Gastroesophageal sphincter (tissue), 4 donors: ENCODE measurements at regions not wholly inside any gene's neighbourhood (a gene's known extent, or its start where the extent isn't known, plus 50 kb on each side); places are given as distances from the start of the nearest gene placed in this dataset.

Source experiments
- ATAC-seq: fragments of 150-250 bp; one replicate; pipeline ENCODE4 v1.9.1; 2016; ENCODE audit warnings: mild to moderate bottlenecking, moderate library complexity
- H3K27ac ChIP-seq, 4 donors: fragments of 200-600 bp; sonication (generic) in 3 of 4; 1 replicate in 3 of 4; 2 replicates in 1 of 4; pipeline ENCODE4 v1.5.1; 2016 to 2019
- H3K27me3 ChIP-seq: fragments of 200-600 bp; sonication (generic); one replicate; pipeline ENCODE4 v1.5.1; 2019
- H3K36me3 ChIP-seq, 2 donors: fragments of 200-600 bp; sonication (generic); one replicate each; pipeline ENCODE4 v1.5.1; 2019; ENCODE audit warnings: control low read depth in 1 of 2
- H3K4me1 ChIP-seq, 3 donors: fragments of 200-600 bp; sonication (generic); 1 replicate in 2 of 3; 2 replicates in 1 of 3; pipeline ENCODE4 v1.5.1; 2016 to 2019; ENCODE audit warnings: control low read depth in 2 of 3
- H3K4me3 ChIP-seq, 2 donors: fragments of 200-600 bp; sonication (generic); one replicate each; pipeline ENCODE4 v1.5.1; 2019; ENCODE audit warnings: mild to moderate bottlenecking in 1 of 2, moderate library complexity in 1 of 2
- H3K9me3 ChIP-seq, 3 donors: fragments of 200-600 bp; sonication (generic); one replicate each; pipeline ENCODE4 v1.5.1; 2017 to 2019; ENCODE audit warnings: control low read depth in 2 of 3
- CTCF ChIP-seq, 4 experiments: fragments of 200-600 bp in 2 of 4; fragments of 450-650 bp in 2 of 4; sonication (generic) in 1 of 4; IDR thresholded peaks; one replicate each; pipeline ENCODE4 v1.5.1; 2017 to 2019; ENCODE audit warnings: antibody characterized with exemption in 4 of 4, mild to moderate bottlenecking in 2 of 4, moderate library complexity in 2 of 4
- EP300 ChIP-seq: sonication (generic); formaldehyde crosslinking; IDR thresholded peaks from one replicate; pipeline ENCODE4 v1.6.1; 2017; ENCODE audit warnings: antibody characterized with exemption, mild to moderate bottlenecking
- POLR2A ChIP-seq, 2 donors: fragments of 450-650 bp; IDR thresholded peaks; one replicate each; pipeline ENCODE4 v1.6.1; 2017; ENCODE audit warnings: antibody characterized with exemption in 2 of 2, mild to moderate bottlenecking in 2 of 2, moderate library complexity in 1 of 2
- POLR2AphosphoS5 ChIP-seq: sonication (generic); formaldehyde crosslinking; IDR thresholded peaks from one replicate; pipeline ENCODE4 v1.6.1; 2017; ENCODE audit warnings: antibody characterized with exemption
- WGBS, 2 donors: methylation state at CpG; one replicate each; pipeline ENCODE4 v1.1.5; 2018; ENCODE audit warnings: low coverage in 1 of 2; 5-methylcytosine and 5-hydroxymethylcytosine counted together

DNA sequence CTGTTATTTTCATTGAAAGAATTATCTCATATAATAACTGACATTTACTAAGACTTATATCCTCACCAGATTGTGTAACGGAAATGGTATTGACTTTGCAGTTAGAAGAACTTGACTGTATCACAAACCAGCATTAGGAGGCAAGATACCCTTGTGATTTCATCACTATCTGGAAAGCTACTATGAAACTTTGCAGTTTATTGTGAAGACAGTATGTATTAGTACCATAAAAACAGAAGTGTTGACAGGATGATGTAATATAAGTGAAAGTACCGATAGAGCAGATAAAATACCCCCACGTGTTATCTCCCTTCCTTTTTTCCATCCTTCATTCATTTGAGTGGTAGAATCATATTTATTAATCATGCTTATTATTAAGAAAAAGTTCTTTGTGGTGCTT lies 365.7 kb upstream of the KLHL1 start:
- WGBS, 2 donors, result 53 to 54% methylated on average over 3 of the region's 3 CpGs
- ATAC-seq, result no peak
- H3K27ac ChIP-seq, result no peak overlapping the region
- H3K9me3 ChIP-seq, result no peaks in the 10 kb centered on the region
- H3K4me1 ChIP-seq, result no peaks in the 10 kb centered on the region
- no peak for TF ChIP-seq POLR2A (IDR thresholded peaks at IDR 0.05)
- no peak for TF ChIP-seq CTCF (IDR thresholded peaks at IDR 0.05)
- TF ChIP-seq POLR2AphosphoS5, result no peak
- no peak for TF ChIP-seq EP300
- H3K27me3 ChIP-seq, result no peaks in the 10 kb centered on the region
- H3K4me3 ChIP-seq, result no peak overlapping the region
- H3K36me3 ChIP-seq, result no peaks in the 10 kb centered on the region

DNA sequence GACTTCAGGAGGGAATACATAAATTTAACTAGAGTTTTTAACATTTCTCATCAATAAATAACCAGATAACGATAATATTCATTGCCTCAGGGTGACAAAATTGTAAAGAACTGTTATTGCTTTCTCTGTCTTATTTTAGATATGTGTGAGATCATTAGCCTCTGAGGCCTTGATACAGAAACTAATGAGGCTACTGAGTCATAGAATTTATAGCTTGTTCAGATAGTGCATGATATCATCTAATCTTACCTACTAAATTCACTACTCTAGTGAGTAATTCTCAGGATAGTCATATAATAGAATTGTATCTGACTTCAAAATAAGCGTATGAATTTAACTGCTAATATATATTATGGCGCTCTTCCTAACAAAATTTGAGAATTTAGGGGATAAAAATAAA lies 360.8 kb upstream of the KLHL1 start:
- Histone ChIP-seq H3K4me3 (no peak overlapping the region), H3K9me3 (no peaks in the 10 kb centered on the region), H3K27ac (no peak overlapping the region), H3K36me3 (no peaks in the 10 kb centered on the region), H3K4me1 (no peaks in the 10 kb centered on the region), H3K27me3 (no peaks in the 10 kb centered on the region)
- TF ChIP-seq POLR2A (IDR thresholded peaks at IDR 0.05), result no peak
- TF ChIP-seq EP300, result no peak
- no peak for TF ChIP-seq POLR2AphosphoS5
- TF ChIP-seq CTCF (IDR thresholded peaks at IDR 0.05), result no peak
- no peak for ATAC-seq
- WGBS, 2 donors, result 87% methylated on average over 3 of the region's 3 CpGs

DNA sequence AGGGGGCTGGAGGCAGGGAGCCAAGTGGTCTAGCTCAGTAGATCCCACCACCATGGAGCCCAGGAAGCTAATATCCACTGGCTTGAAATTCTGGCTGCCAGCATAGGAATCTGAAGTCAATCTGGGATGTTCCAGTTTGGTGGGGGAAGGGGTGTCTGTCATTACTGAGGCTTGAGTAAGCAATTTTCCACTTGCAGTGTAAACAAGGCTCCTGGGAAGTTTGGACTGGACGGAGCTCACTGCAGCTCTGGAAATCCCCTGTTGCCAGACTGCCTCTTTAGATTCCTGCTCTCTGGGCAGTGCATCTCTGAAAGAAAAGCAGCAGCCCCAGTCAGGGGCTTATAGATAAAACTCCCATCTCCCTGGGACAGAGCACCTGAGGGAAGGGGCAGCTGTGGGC lies 349.2 kb upstream of the KLHL1 start:
- no peak for TF ChIP-seq POLR2A (IDR thresholded peaks at IDR 0.05)
- no peak for TF ChIP-seq POLR2AphosphoS5
- TF ChIP-seq EP300, result no peak
- TF ChIP-seq CTCF (IDR thresholded peaks at IDR 0.05), result no peak
- H3K27ac ChIP-seq, result no peak overlapping the region
- ATAC-seq, result no peak
- H3K4me1 ChIP-seq, result no peaks in the 10 kb centered on the region
- no peaks in the 10 kb centered on the region for H3K36me3 ChIP-seq
- H3K27me3 ChIP-seq, result no peaks in the 10 kb centered on the region
- no peaks in the 10 kb centered on the region for H3K9me3 ChIP-seq
- H3K4me3 ChIP-seq, result no peak overlapping the region
- 0% methylated on average over 1 of the region's 1 CpG; no CpG with 5 or more reads in 1 of the 2 donors for WGBS, 2 donors

- no peak for ATAC-seq
- Histone ChIP-seq H3K4me3 (no peak overlapping the region), H3K9me3 (no peaks in the 10 kb centered on the region), H3K27ac (no peak overlapping the region), H3K4me1 (no peaks in the 10 kb centered on the region), H3K27me3 (no peaks in the 10 kb centered on the region), H3K36me3 (no peaks in the 10 kb centered on the region)
- TF ChIP-seq EP300 (no peak), POLR2A (IDR thresholded peaks at IDR 0.05) (no peak), POLR2AphosphoS5 (no peak), CTCF (IDR thresholded peaks at IDR 0.05) (no peak)
- 66 to 69% methylated on average over 2 of the region's 2 CpGs for WGBS, 2 donors
Measured at GRCh38 chr13:70448820-70449219, 340.6 kb upstream of the KLHL1 start.

- Histone ChIP-seq H3K27me3 (no peaks in the 10 kb centered on the region), H3K36me3 (no peaks in the 10 kb centered on the region), H3K9me3 (no peaks in the 10 kb centered on the region), H3K4me3 (no peak overlapping the region), H3K27ac (no peak overlapping the region), H3K4me1 (no peaks in the 10 kb centered on the region)
- 78 to 83% methylated on average over 2 of the region's 2 CpGs for WGBS, 2 donors
- TF ChIP-seq EP300 (no peak), POLR2A (IDR thresholded peaks at IDR 0.05) (no peak), CTCF (IDR thresholded peaks at IDR 0.05) (no peak), POLR2AphosphoS5 (no peak)
- ATAC-seq, result no peak
Measured at GRCh38 chr13:70432276-70432805, 324.1 kb upstream of the KLHL1 start.
